Endothelial cell of umbilical vein (primary cell): ENCODE measurements at regions not wholly inside any gene's neighbourhood (a gene's known extent, or its start where the extent isn't known, plus 50 kb on each side); places are given as distances from the start of the nearest gene placed in this dataset.

Source experiments
- BruUV-seq: library from RNA; stranded (reverse); fragments of 400-500 nt; replicated peaks from 2 replicates; lab custom pipeline; 2021; lab: Mats Ljungman, UMichigan
- CTCF ChIA-PET: fragments of 300-600, 350-600 bp; sonication (Branson Sonifier 250); formaldehyde crosslinking; loops from one replicate; lab custom pipeline; 2021; ENCODE audit warnings: antibody characterized with exemption, inconsistent platforms; lab: Charles Lee
- POLR2A ChIA-PET: fragments of 300-600, 350-600 bp; sonication (Branson Sonifier 250); formaldehyde crosslinking; loops from one replicate; lab custom pipeline; 2021; ENCODE audit warnings: antibody characterized with exemption, inconsistent platforms; lab: Charles Lee
- DNase-seq: peaks from one replicate; pipeline ENCODE4 v3.0.0-alpha.2; 2011; ENCODE audit warnings: low read depth, low spot score
- FAIRE-seq: peaks from 2 replicates; lab custom pipeline; 2011; peaks lifted over from hg19 to GRCh38; lab: Jason Lieb, UNC
- H2AFZ ChIP-seq: 2 replicates; pipeline ENCODE4 v1.6.0; 2012; ENCODE audit warnings: low read depth, low read length, control low read depth, inconsistent platforms
- H3K27ac ChIP-seq: 2 replicates; pipeline ENCODE4 v1.5.1; 2011; ENCODE audit warnings: low read depth, mild to moderate bottlenecking, control low read depth, low read length, moderate library complexity; ENCODE audit not compliant: insufficient read depth
- H3K27me3 ChIP-seq, 2 experiments: 2 replicates each; pipeline versions ENCODE4 v1.6.0 to v1.6.1; 2011; ENCODE audit warnings: low read length in 2 of 2, mixed read lengths in 1 of 2; ENCODE audit not compliant: control insufficient read depth in 2 of 2, insufficient read depth in 2 of 2
- H3K36me3 ChIP-seq, 2 experiments: 2 replicates in 1 of 2; 3 replicates in 1 of 2; pipeline ENCODE4 v1.5.1; 2011; ENCODE audit warnings: low read length in 2 of 2, mild to moderate bottlenecking in 1 of 2, moderate library complexity in 1 of 2; ENCODE audit not compliant: control insufficient read depth in 2 of 2, insufficient read depth in 2 of 2; ENCODE audit errors: extremely low read depth in 1 of 2
- H3K4me1 ChIP-seq: 3 replicates; pipeline ENCODE4 v1.5.1; 2011; ENCODE audit warnings: mild to moderate bottlenecking, low read length; ENCODE audit not compliant: control insufficient read depth, insufficient read depth; ENCODE audit errors: extremely low read depth
- H3K4me2 ChIP-seq: 2 replicates; pipeline ENCODE4 v1.6.1; 2011; ENCODE audit warnings: low read length, control low read depth, mixed read lengths; ENCODE audit not compliant: insufficient read depth
- H3K4me3 ChIP-seq, 3 experiments: fragments of 200-600 bp in 1 of 3; sonication (generic), shearing (Covaris generic) in 1 of 3; replicated peaks in 1 of 3; 2 replicates each; pipeline ENCODE4 v1.5.1; 2011 to 2016; ENCODE audit warnings: control low read depth in 3 of 3, low read length in 3 of 3, mild to moderate bottlenecking in 2 of 3, inconsistent platforms in 1 of 3, low read depth in 1 of 3, moderate library complexity in 1 of 3; ENCODE audit not compliant: insufficient read depth in 1 of 3
- H3K79me2 ChIP-seq: 2 replicates; pipeline ENCODE4 v1.6.0; 2012; ENCODE audit warnings: low read length, inconsistent platforms; ENCODE audit not compliant: control insufficient read depth, insufficient read depth
- H3K9ac ChIP-seq: replicated peaks from 2 replicates; pipeline ENCODE3; 2011; ENCODE audit warnings: low read length, control low read depth; ENCODE audit not compliant: insufficient read depth; ENCODE audit errors: extremely low read depth
- H3K9me1 ChIP-seq: replicated peaks from 3 replicates; pipeline ENCODE4 v1.6.0; 2011; ENCODE audit warnings: mild to moderate bottlenecking, low read length; ENCODE audit not compliant: control insufficient read depth, insufficient read depth; ENCODE audit errors: extremely low read depth
- H3K9me3 ChIP-seq: replicated peaks from 2 replicates; pipeline ENCODE4 v1.5.1; 2012; ENCODE audit warnings: low read length, inconsistent platforms; ENCODE audit not compliant: control insufficient read depth, insufficient read depth
- H4K20me1 ChIP-seq: replicated peaks from 2 replicates; pipeline ENCODE3; 2011; ENCODE audit warnings: mild to moderate bottlenecking, low read length; ENCODE audit not compliant: control insufficient read depth, insufficient read depth; ENCODE audit errors: extremely low read depth
- CTCF ChIP-seq, 2 donors: IDR thresholded peaks; 1 replicate in 1 of 2; 2 replicates in 1 of 2; pipeline ENCODE4 v1.5.1; 2011; ENCODE audit warnings: low read length in 2 of 2, mild to moderate bottlenecking in 2 of 2, moderate library complexity in 2 of 2, control low read depth in 1 of 2, inconsistent platforms in 1 of 2, low read depth in 1 of 2; ENCODE audit not compliant: insufficient read depth in 1 of 2; ENCODE audit errors: extremely low read depth in 1 of 2
- EZH2 ChIP-seq: IDR thresholded peaks from 2 replicates; pipeline ENCODE4 v1.6.1; 2012; ENCODE audit warnings: borderline replicate concordance, low read depth, mild to moderate bottlenecking, moderate library complexity, low read length, inconsistent platforms; ENCODE audit not compliant: severe bottlenecking
- FOS ChIP-seq: IDR thresholded peaks from 2 replicates; pipeline ENCODE4 v1.6.1; 2011; ENCODE audit warnings: mild to moderate bottlenecking, low read length, moderate library complexity, borderline replicate concordance; ENCODE audit not compliant: insufficient read depth
- GATA2 ChIP-seq: IDR thresholded peaks from 2 replicates; pipeline ENCODE4 v1.7.0; 2011; ENCODE audit warnings: low read depth, mild to moderate bottlenecking, moderate library complexity, mixed read lengths, low read length; ENCODE audit not compliant: insufficient read length, insufficient read depth
- JUN ChIP-seq: IDR thresholded peaks from 2 replicates; pipeline ENCODE4 v1.6.1; 2011; ENCODE audit warnings: borderline replicate concordance, low read depth; ENCODE audit not compliant: insufficient read length, insufficient read depth
- MAX ChIP-seq: IDR thresholded peaks from 2 replicates; pipeline ENCODE4 v1.6.1; 2011; ENCODE audit not compliant: insufficient read depth, insufficient read length
- MYC ChIP-seq: IDR thresholded peaks from one replicate; pipeline ENCODE4 v1.6.1; 2011; ENCODE audit warnings: mild to moderate bottlenecking, low read depth, low read length
- POLR2A ChIP-seq: IDR thresholded peaks from 2 replicates; pipeline ENCODE4 v1.6.1; 2012; ENCODE audit warnings: low read depth, mild to moderate bottlenecking, control low read depth, low read length
- POLR2AphosphoS5 ChIP-seq: IDR thresholded peaks from 2 replicates; pipeline ENCODE4 v1.6.1; 2012; ENCODE audit warnings: low read depth, mild to moderate bottlenecking, control low read depth, low read length, moderate library complexity; ENCODE audit not compliant: insufficient read depth
- dilution Hi-C: fragments of 300-500 bp; cut with MboI; formaldehyde crosslinking; loops from one replicate; pipeline ENCODE4 v1.15.0; 2019; ENCODE audit warnings: low sequenced_read_pairs; ENCODE audit not compliant: extremely low pct_ligation_motif_present
- intact Hi-C: fragments of 100-400 bp; cut with micrococcal nuclease; formaldehyde crosslinking; loops from one replicate; pipeline ENCODE4 v1.10.0; 2022

- H3K27me3 ChIP-seq = no peaks in the 10 kb centered on the region
- peaks cover 7% of the 10 kb centered on the region for H3K9me3 ChIP-seq
- no peak overlapping the region for H3K4me3 ChIP-seq
- TF ChIP-seq POLR2AphosphoS5 (no peak), CTCF (IDR thresholded peaks at IDR 0.05; ENCODE audit: extremely low read depth in 1 of 2, insufficient read depth in 1 of 2, low read depth in 1 of 2, low read length in 2 of 2) (no peak), POLR2A (no peak), FOS (no peak), MYC (no peak), JUN (no peak), EZH2 (no peak), MAX (no peak), GATA2 (no peak)
- CTCF ChIA-PET = no interaction called here
- H3K4me1 ChIP-seq = no peaks in the 10 kb centered on the region
- H3K9ac ChIP-seq = no peak overlapping the region
- FAIRE-seq = no peak
- H4K20me1 ChIP-seq = no peaks in the 10 kb centered on the region
- no peak overlapping the region for H2AFZ ChIP-seq
- no peaks in the 10 kb centered on the region for H3K9me1 ChIP-seq
- BruUV-seq = no TSS peak
- dilution Hi-C loops = no loop called here
- H3K27ac ChIP-seq = no peak overlapping the region
- POLR2A ChIA-PET = no interaction called here
- DNase-seq = no peak
- intact Hi-C loops = no loop called here
- no peaks in the 10 kb centered on the region for H3K79me2 ChIP-seq
- no peak overlapping the region for H3K4me2 ChIP-seq
- H3K36me3 ChIP-seq = no peaks in the 10 kb centered on the region
Measured at GRCh38 chrX:776529-777230, 146.1 kb downstream of the SHOX start.
